Lung (tissue), 11 donors: ENCODE measurements at regions not wholly inside any gene's neighbourhood (a gene's known extent, or its start where the extent isn't known, plus 50 kb on each side); places are given as distances from the start of the nearest gene placed in this dataset.

Source experiments
- ATAC-seq: fragments of 200-7000 bp; cut with Tn5 transposase; one replicate; pipeline ENCODE4 v1.9.1; 2020; ENCODE audit warnings: moderate number of reproducible peaks; ENCODE audit not compliant: insufficient read depth, low FRiP score
- DNase-seq, 3 donors: peaks; one replicate each; pipeline ENCODE4 v3.0.0-alpha.2; 2013 to 2017
- H3K27ac ChIP-seq, 2 donors: one replicate each; pipeline ENCODE4 v1.5.1; 2013; ENCODE audit warnings: mild to moderate bottlenecking in 2 of 2, moderate library complexity in 2 of 2, control low read depth in 1 of 2, inconsistent platforms in 1 of 2, low read depth in 1 of 2, low read length in 1 of 2
- H3K27me3 ChIP-seq, 3 donors: one replicate each; pipeline ENCODE4 v1.5.1; 2013; ENCODE audit warnings: low read length in 2 of 3; ENCODE audit not compliant: control insufficient read depth in 3 of 3, insufficient read depth in 3 of 3
- H3K36me3 ChIP-seq, 4 donors: one replicate each; pipeline ENCODE4 v1.5.1; 2013; ENCODE audit warnings: low read length in 4 of 4, mild to moderate bottlenecking in 1 of 4, moderate library complexity in 1 of 4; ENCODE audit not compliant: control insufficient read depth in 4 of 4, insufficient read depth in 4 of 4
- H3K4me1 ChIP-seq, 5 donors: one replicate each; pipeline ENCODE4 v1.5.1; 2013; ENCODE audit warnings: low read length in 5 of 5, mild to moderate bottlenecking in 2 of 5, moderate library complexity in 1 of 5; ENCODE audit not compliant: control insufficient read depth in 5 of 5, insufficient read depth in 5 of 5
- H3K4me3 ChIP-seq: one replicate; pipeline ENCODE4 v1.5.1; 2013; ENCODE audit warnings: mild to moderate bottlenecking, control low read depth, moderate library complexity
- H3K9ac ChIP-seq, 2 donors: one replicate each; pipeline ENCODE4 v1.5.1; 2013; ENCODE audit warnings: low read length in 2 of 2, control low read depth in 1 of 2; ENCODE audit not compliant: insufficient read depth in 1 of 2
- H3K9me3 ChIP-seq, 4 donors: one replicate each; pipeline ENCODE4 v1.5.1; 2013; ENCODE audit warnings: low read length in 3 of 4, mild to moderate bottlenecking in 1 of 4, moderate library complexity in 1 of 4; ENCODE audit not compliant: control insufficient read depth in 4 of 4, insufficient read depth in 3 of 4
- CTCF ChIP-seq: IDR thresholded peaks from 2 replicates; pipeline ENCODE4 v1.5.1; 2012; ENCODE audit warnings: mild to moderate bottlenecking; ENCODE audit errors: control extremely low read depth, extremely low read depth
- WGBS, 2 donors: extraction: QIAGEN DNeasy Blood & Tissue Kit; methylation state at CpG; one replicate each; pipeline ENCODE4 v1.1.7; 2013; 5-methylcytosine and 5-hydroxymethylcytosine counted together
- donor health status: control.
- donor health status: control.
- donor health status: Bipolar disorder and iron deficiency.
- donor health status: healthy.
- donor health status: DM: yes; HTN: yes; CAD: no.

- Histone ChIP-seq H3K4me1 (no peaks in the 10 kb centered on the region), H3K27ac (no peak overlapping the region), H3K36me3 (no peaks in the 10 kb centered on the region), H3K9me3 (no peaks in the 10 kb centered on the region), H3K9ac (no peak overlapping the region), H3K27me3 (no peaks in the 10 kb centered on the region), H3K4me3 (no peak overlapping the region)
- DNase-seq (no peak), ATAC-seq (no peak)
- WGBS, 2 donors, result 73 to 78% methylated on average over 3 of the region's 3 CpGs
- TF ChIP-seq CTCF, result no peak
Observed at GRCh38 chr11:95692526-95693260, 96.9 kb downstream of the FAM76B start.

DNA sequence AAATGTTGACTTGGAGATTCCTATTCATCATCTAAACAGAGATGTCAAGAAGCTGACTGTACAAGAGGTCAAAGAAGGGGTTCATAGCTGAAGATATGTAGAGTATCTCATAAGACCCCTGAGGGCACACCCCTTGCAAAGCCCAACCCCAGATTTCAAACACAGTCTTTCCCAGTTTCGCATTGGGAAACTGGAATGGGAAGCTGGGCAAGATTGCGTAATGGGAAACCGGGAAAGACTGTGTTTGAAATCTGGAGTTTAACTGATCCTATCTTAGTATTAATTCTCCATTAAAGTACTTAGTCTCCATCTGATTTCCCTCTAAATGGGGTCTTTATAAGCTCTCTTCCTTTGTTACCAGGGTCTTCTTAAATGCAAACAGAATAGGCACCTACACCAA is 99.5 kb downstream of the FAM76B start:
- DNase-seq (no peak), ATAC-seq (no peak)
- Histone ChIP-seq H3K36me3 (no peaks in the 10 kb centered on the region), H3K4me3 (no peak overlapping the region), H3K9ac (no peak overlapping the region), H3K9me3 (no peaks in the 10 kb centered on the region), H3K27ac (no peak overlapping the region), H3K27me3 (no peaks in the 10 kb centered on the region), H3K4me1 (no peaks in the 10 kb centered on the region)
- WGBS, 2 donors, result 86% methylated on average over 3 of the region's 3 CpGs
- no peak for TF ChIP-seq CTCF

DNA sequence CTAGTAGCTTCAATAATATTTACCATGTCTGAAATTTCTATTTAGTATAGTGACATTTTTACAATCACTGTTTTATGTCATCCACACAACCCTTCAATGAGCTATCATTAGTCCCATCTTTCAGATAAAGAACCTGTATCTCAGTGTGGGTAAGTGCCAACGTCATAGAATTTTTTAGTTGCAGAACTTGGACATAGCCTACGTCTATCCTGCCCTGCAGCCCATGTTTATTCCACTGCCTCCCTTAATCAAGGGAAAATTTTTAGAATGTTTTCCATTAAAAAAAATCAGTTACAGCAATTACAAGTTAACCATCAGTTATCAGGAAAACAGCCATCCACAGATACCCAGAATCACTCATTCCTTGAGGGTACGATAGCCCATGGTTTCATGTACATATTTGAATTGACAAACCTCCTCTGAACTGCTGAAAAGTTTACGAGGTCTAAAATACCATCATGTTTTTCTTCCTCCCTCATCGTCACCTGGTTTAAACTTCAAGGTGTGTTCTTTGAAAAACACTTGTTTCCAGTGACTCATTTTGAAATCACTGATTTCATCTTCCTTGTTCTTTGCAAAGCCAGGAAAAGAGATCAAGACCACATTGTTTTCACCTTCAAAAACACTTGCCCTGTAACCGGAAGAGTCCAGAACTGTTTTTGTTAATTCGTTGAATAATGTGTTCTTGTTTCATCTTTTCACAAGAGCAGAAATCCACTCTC is 100.9 kb downstream of the FAM76B start:
- peak; percentile 35 for ATAC-seq
- 59 to 74% methylated on average over 7 of the region's 7 CpGs for WGBS, 2 donors
- H3K27ac ChIP-seq, result no peak overlapping the region

More for the DNA sequence above, 100.9 kb downstream of the FAM76B start:
- H3K9me3 ChIP-seq, result no peaks in the 10 kb centered on the region
- TF ChIP-seq CTCF, result no peak
- H3K4me3 ChIP-seq, result no peak overlapping the region
- H3K4me1 ChIP-seq, result no peaks in the 10 kb centered on the region
- no peaks in the 10 kb centered on the region for H3K27me3 ChIP-seq
- no peak overlapping the region for H3K9ac ChIP-seq
- DNase-seq, result no peak
- H3K36me3 ChIP-seq, result no peaks in the 10 kb centered on the region
